ENCODE measurements at regions not wholly inside any gene's neighbourhood (a gene's known extent, or its start where the extent isn't known, plus 50 kb on each side); places are given as distances from the start of the nearest gene placed in this dataset.

GRCh38 chr7:94843553-94843952 lies 63.8 kb upstream of the PPP1R9A start:
- no peak for TF ChIP-seq CTCF (conservative IDR thresholded peaks at IDR 0.05; ENCODE audit: low read depth, low read length)
- TF ChIP-seq EZH2 (IDR thresholded peaks at IDR 0.05; ENCODE audit: low read length, unreplicated experiment): no peak
- TF ChIP-seq EZH2phosphoT487 (IDR thresholded peaks at IDR 0.05; ENCODE audit: borderline replicate concordance, low read length): no peak

Data from PC-3 (cell line).